ENCODE measurements at regions not wholly inside any gene's neighbourhood (a gene's known extent, or its start where the extent isn't known, plus 50 kb on each side); places are given as distances from the start of the nearest gene placed in this dataset.

DNA sequence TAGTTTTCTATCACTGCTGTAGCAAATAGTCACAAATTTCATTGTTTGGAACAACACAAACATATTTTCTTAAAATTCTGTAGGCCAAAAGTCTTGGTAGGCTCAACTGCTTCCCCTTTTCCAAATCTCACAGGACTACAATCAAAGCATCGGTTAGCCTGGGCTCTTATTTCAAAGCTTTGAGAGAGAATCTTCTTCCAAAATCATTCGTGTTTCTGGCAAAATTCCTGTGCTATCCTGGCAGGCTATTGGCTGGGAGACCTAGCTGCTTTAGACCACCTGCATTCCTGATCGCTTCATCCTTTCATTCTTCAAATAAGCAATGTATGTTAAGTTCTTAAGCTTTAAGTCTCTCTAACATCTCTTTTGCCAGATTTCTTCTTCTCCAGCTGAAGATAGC lies 629.8 kb upstream of the CDH18 start:
- ATAC-seq (ENCODE audit: low read depth) (no peak), DNase-seq (ENCODE audit: low spot score) (no peak)
- Histone ChIP-seq H3K27ac (ENCODE audit: poor library complexity, severe bottlenecking) (no peak overlapping the region), H3K9me3 (ENCODE audit: severe bottlenecking) (no peaks in the 10 kb centered on the region), H3K36me3 (ENCODE audit: low read depth) (no peaks in the 10 kb centered on the region), H3K27me3 (ENCODE audit: insufficient read depth, poor library complexity, severe bottlenecking) (no peaks in the 10 kb centered on the region), H3K4me3 (ENCODE audit: severe bottlenecking) (no peak overlapping the region), H3K4me1 (ENCODE audit: insufficient read depth, poor library complexity, severe bottlenecking) (no peaks in the 10 kb centered on the region)
- TF ChIP-seq, protein P1, sequence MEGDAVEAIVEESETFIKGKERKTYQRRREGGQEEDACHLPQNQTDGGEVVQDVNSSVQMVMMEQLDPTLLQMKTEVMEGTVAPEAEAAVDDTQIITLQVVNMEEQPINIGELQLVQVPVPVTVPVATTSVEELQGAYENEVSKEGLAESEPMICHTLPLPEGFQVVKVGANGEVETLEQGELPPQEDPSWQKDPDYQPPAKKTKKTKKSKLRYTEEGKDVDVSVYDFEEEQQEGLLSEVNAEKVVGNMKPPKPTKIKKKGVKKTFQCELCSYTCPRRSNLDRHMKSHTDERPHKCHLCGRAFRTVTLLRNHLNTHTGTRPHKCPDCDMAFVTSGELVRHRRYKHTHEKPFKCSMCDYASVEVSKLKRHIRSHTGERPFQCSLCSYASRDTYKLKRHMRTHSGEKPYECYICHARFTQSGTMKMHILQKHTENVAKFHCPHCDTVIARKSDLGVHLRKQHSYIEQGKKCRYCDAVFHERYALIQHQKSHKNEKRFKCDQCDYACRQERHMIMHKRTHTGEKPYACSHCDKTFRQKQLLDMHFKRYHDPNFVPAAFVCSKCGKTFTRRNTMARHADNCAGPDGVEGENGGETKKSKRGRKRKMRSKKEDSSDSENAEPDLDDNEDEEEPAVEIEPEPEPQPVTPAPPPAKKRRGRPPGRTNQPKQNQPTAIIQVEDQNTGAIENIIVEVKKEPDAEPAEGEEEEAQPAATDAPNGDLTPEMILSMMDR (IDR thresholded peaks at IDR 0.05; ENCODE audit: poor library complexity, severe bottlenecking) = no peak

DNA sequence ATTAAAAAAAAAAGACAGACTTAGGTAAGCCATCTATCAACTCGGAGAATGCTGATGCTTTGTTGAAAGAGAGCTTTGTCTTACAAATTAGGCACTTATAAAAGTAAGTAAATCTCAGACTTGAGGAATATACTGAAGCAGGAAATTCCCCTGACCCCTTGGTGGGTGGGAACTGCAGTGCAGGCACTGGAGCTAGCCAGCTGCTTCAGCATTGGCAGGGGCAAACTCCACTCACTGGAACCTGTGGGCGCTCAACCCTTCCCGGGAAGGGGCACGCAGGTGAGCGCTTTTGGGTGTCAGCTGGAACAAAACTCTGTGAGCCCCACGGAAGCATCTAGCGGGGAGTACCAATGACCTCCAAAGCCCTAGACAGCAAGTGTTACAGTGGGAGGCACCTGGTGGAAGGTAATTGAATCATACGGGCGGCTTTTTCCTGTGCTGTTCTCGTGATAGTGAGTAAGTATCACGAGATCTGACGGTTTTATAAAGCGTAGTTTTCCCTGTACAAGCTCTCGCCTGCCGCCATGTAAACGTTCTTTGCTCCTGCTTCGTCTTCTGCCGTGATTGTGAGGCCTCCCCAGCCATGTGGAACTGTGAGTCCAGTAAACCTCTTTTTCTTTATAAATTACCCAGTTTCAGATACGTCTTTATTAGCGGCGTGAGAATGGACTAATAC lies 628.0 kb upstream of the CDH18 start:
- TF ChIP-seq, protein P1 (IDR thresholded peaks at IDR 0.05; ENCODE audit: poor library complexity, severe bottlenecking) = no peak
- ATAC-seq (ENCODE audit: low read depth) (no peak), DNase-seq (ENCODE audit: low spot score) (no peak)
- no peak overlapping the region for H3K4me3 ChIP-seq (ENCODE audit: severe bottlenecking)
- H3K4me1 ChIP-seq (ENCODE audit: insufficient read depth, poor library complexity, severe bottlenecking) = no peaks in the 10 kb centered on the region
- no peaks in the 10 kb centered on the region for H3K27me3 ChIP-seq (ENCODE audit: insufficient read depth, poor library complexity, severe bottlenecking)
- H3K27ac ChIP-seq (ENCODE audit: poor library complexity, severe bottlenecking) = no peak overlapping the region
- no peaks in the 10 kb centered on the region for H3K9me3 ChIP-seq (ENCODE audit: severe bottlenecking)
- H3K36me3 ChIP-seq (ENCODE audit: low read depth) = no peaks in the 10 kb centered on the region

DNA sequence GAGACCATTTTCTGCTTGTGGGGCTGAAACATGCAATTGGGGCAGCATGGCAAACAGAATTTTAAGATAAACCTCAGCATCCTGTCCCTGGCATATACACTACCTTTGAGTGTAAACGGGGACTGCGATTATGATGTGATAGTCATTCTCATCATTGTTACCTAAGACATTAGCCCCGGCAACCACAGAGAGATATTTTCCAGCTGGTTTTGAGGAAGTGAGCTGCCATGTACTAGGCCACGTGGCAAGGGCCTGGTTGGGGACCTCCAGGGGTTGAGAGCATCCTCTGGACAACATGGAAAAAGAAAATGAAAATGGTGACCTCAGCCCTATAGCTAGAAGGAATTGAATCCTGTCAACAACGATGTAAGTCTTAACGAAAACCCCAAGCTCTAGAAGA lies 623.6 kb upstream of the CDH18 start:
- ATAC-seq (ENCODE audit: low read depth) = no peak
- Histone ChIP-seq H3K9me3 (ENCODE audit: severe bottlenecking) (no peaks in the 10 kb centered on the region), H3K4me3 (ENCODE audit: severe bottlenecking) (no peak overlapping the region), H3K36me3 (ENCODE audit: low read depth) (no peaks in the 10 kb centered on the region), H3K4me1 (ENCODE audit: insufficient read depth, poor library complexity, severe bottlenecking) (no peaks in the 10 kb centered on the region), H3K27me3 (ENCODE audit: insufficient read depth, poor library complexity, severe bottlenecking) (no peaks in the 10 kb centered on the region), H3K27ac (ENCODE audit: poor library complexity, severe bottlenecking) (no peak overlapping the region)
- DNase-seq (ENCODE audit: low spot score) = no peak
- TF ChIP-seq, protein P1 (IDR thresholded peaks at IDR 0.05; ENCODE audit: poor library complexity, severe bottlenecking) = no peak

DNA sequence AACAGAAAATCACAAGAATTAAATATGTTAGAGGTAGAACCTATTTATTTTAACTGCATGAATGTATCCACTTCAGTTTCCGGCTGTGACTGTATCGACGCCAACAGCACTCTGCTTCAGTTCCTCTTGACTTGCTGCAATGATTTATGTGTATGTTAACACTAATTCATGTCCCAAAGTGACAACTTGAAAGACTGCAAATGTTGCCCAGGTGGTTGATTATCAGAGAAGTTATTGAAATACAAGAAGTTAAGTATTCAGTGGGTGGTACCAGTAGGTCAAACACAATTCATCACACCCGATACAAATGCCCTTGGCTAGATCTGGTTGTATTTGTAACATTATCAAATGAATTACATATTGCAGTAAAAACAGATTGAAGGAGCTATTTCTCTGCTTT lies 622.7 kb upstream of the CDH18 start:
- DNase-seq (ENCODE audit: low spot score) (no peak), ATAC-seq (ENCODE audit: low read depth) (no peak)
- H3K27ac ChIP-seq (ENCODE audit: poor library complexity, severe bottlenecking) = no peak overlapping the region
- H3K27me3 ChIP-seq (ENCODE audit: insufficient read depth, poor library complexity, severe bottlenecking) = no peaks in the 10 kb centered on the region
- no peak overlapping the region for H3K4me3 ChIP-seq (ENCODE audit: severe bottlenecking)
- no peaks in the 10 kb centered on the region for H3K36me3 ChIP-seq (ENCODE audit: low read depth)
- H3K4me1 ChIP-seq (ENCODE audit: insufficient read depth, poor library complexity, severe bottlenecking) = no peaks in the 10 kb centered on the region
- TF ChIP-seq, protein P1 (IDR thresholded peaks at IDR 0.05; ENCODE audit: poor library complexity, severe bottlenecking) = no peak
- H3K9me3 ChIP-seq (ENCODE audit: severe bottlenecking) = no peaks in the 10 kb centered on the region

DNA sequence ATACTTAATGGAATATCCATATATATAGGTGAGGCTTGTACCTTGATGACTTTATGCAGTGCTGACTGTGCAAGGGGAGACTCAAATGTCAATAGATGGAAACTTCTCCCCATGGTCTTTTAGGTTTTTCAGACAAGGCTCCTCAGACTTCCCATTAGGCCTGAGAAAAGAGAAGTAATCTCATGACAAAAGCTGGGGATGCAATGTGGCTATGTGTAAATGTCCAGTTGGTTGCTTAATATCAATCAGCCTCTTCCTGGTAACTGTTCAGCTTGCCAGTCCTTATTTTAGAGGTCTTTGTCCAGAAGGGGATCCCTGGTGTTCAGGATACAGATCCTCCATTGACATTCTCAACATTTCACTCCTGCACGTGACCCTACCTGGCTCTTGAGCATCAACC lies 621.1 kb upstream of the CDH18 start:
- Histone ChIP-seq H3K27ac (ENCODE audit: poor library complexity, severe bottlenecking) (no peak overlapping the region), H3K27me3 (ENCODE audit: insufficient read depth, poor library complexity, severe bottlenecking) (no peaks in the 10 kb centered on the region), H3K4me3 (ENCODE audit: severe bottlenecking) (no peak overlapping the region), H3K4me1 (ENCODE audit: insufficient read depth, poor library complexity, severe bottlenecking) (no peaks in the 10 kb centered on the region), H3K9me3 (ENCODE audit: severe bottlenecking) (no peaks in the 10 kb centered on the region), H3K36me3 (ENCODE audit: low read depth) (no peaks in the 10 kb centered on the region)
- no peak for ATAC-seq (ENCODE audit: low read depth)
- no peak for DNase-seq (ENCODE audit: low spot score)
- TF ChIP-seq, protein P1 (IDR thresholded peaks at IDR 0.05; ENCODE audit: poor library complexity, severe bottlenecking) = no peak

Measured in RWPE2 (cell line).